Posterior vena cava (tissue), 2 donors: ENCODE measurements at regions not wholly inside any gene's neighbourhood (a gene's known extent, or its start where the extent isn't known, plus 50 kb on each side); places are given as distances from the start of the nearest gene placed in this dataset.

Source experiments
- DNase-seq: peaks from one replicate; pipeline ENCODE4 v3.0.0-alpha.2; 2020; ENCODE audit warnings: low spot score
- intact Hi-C, 2 donors: fragments of 100-400 bp; cut with DNase I; formaldehyde crosslinking; loops; one replicate each; pipeline versions ENCODE4 v1.14.1 to v1.14.2; 2022 to 2023
- donor health status: DM: yes; HTN: yes; CAD: no.
- donor health status: DM: yes; HTN: yes; CAD: no.

DNA sequence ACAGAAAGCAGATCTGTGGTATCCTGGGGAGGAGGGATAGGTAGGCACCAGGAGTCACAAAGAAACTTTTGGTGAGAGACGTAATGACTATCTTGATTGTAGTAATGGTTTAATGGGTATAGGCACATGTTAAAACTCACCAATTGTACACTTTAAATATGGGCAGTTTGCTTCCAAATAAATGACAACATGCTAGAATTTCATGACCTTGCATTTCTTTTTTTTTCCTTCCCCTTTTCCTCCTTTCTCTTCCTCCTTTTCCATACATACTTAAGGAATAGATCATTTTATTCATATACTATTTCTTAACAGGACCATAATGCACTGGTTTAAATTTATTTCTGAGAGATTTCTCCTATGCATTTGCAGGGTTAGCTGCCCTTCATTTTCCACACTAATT lies 341.8 kb downstream of the TMEM182 start:
- intact Hi-C loops: no loop called here
- DNase-seq: no peak

DNA sequence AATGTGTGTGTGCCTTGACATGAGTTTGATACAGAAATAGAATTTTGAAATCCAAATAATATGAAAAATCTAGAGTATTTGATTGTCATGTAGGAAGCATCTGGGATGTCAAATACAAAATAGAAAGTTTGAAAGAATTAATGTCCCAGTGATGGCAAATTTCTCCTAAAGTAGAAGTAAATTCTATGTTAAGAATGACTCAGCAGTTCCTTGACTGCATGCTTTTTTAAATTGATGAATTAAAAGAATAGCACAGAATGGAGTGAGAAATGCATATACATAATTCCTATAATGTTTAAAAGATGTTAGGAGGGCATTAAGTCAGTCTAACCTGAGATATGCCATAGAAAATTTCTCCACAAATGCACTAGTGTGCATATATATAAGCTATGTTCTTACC lies 357.5 kb downstream of the TMEM182 start:
- no peak for DNase-seq
- intact Hi-C loops: no loop called here

DNA sequence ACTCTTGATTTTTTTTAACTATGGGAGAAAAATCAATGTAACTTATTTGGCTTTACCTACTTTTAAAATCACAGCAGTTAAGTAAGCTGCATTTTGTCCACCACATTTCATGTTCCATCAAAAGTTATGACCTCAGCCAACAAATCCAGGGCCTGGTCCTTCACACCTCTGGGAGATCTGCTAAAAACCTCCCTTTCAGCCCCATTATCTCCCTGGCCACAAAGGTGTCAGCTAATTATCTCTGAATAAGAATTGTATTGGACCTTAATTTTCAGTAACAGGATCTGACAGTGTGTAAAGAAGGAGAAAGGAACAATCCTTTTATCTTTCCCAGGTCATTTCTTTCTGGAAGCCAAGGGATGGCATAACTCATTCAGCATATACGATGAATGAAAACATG lies 359.3 kb downstream of the TMEM182 start:
- no peak for DNase-seq
- intact Hi-C loops: no loop called here

DNA sequence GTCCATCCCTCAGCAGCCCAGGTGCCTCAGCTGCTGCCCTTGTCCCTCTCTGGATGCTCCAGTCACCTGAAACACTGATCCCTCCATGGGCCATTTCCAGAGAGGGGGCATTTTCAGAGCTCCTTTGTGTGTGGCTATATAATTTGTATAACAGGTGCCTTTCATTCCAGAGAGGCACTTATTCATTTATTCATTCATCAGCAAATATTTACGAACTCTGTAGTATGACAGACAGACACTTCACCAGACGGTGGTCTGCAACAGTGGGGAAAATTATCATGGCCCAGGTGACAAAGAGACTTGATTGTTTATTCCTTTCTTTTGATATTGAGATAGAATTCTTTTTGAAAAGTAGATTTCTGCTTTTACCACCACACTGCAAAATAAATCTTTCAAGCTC lies 361.7 kb downstream of the TMEM182 start:
- intact Hi-C loops: no loop called here
- no peak for DNase-seq

DNA sequence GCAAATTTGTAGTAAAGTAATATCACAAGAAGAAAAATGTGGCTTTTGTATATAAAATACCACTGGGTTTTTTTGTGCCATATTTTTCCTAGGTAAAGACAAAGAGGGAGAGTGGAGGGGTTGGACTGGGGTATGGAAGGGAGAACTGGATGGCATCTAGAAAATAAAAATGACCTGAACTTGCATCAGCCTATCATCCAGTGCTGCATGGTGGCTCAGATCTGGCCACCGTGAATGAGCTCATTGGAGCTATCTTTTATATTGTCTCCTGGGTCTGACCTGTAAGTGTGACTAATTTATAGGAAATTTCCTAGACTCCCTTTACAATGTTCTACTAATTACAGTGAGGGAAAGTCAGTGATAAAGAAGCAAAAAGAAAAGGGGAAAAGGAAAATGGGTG lies 369.0 kb downstream of the TMEM182 start:
- intact Hi-C loops: no loop called here
- no peak for DNase-seq

DNA sequence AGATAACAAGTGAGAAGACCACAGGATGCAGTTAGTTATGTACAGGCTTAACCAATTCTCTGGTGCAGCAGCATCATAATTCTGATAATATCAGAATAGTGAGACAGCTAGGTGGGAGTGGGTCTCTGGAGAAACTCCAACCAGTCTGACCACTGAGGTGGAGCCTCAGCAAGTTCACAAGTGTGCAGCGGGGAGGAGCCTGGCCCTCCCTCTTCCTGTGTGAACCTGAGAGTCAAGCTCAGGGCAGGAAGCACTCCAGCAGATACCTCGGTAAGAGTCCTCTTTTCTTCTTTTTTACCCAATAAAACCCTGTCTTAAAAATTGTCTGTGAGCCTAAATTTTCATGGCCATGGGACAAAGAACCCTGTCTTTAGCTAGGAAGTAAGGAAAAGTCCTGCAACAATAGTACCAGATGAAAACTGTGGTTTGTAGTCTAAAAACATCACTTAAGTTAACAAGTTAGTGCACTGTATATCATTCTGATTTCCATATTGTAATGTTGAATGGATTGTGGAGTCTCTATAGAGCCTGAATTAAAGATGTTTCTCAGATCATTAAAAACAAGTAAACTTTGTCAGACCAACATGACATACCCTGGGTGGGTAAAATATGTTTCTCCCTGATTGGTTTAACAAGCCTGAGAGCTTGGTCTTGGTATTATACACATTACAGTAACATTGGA lies 370.8 kb downstream of the TMEM182 start:
- DNase-seq: no peak
- intact Hi-C loops: no loop called here

DNA sequence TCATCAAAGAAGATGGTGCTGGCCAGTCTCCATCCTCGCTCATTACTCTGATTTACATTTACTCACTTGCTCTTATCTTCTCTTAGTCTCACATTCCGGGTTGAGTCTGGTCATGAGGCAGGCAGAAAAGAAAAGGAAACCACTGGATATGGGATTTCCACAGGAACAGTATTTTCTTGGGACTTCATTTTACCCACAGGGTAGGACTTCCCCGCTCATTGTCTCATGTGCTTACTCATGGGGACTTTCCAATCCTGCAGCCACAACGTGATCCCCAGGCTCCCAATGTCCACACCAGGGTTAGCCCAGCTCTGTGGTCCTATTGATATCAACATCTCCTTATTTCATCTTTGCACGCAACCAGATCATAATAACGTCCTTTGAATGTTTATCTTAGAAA lies 373.8 kb downstream of the TMEM182 start:
- DNase-seq: no peak
- intact Hi-C loops: no loop called here

DNA sequence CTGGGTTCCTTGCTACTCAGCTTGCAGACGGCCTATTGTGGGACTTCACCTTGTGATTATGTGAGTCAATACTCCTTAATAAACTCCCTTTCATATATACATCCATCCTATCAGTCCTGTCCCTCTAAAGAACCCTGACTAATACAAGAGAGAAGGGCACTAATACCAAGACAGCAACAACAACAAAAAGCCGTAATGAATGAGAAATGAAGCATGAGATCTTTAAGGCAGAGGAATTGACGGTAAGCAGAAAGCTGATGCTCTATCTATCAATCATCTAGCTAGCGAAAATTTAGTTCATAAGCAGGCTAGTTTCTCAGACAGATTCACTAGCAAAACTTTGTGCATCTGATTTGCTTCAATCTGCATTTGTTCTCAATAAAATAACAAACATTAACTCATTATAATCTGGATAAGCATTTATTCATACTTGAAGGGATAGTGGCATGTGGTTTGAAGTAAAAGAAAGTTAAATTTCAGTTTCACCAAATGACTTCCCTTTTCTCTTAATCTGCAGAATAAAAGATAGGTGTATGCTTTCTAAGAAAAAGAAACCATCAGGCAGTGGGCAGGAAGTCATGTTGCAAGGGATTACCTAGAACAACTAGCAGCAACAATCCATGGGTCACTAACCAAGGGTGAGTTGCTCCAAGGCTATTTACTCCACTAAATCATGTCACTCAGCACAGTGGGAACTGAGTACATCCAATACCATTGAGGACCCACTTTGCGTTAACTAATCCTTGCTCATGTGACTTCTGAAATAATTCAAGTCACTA lies 376.5 kb downstream of the TMEM182 start:
- intact Hi-C loops: no loop called here
- no peak for DNase-seq

DNA sequence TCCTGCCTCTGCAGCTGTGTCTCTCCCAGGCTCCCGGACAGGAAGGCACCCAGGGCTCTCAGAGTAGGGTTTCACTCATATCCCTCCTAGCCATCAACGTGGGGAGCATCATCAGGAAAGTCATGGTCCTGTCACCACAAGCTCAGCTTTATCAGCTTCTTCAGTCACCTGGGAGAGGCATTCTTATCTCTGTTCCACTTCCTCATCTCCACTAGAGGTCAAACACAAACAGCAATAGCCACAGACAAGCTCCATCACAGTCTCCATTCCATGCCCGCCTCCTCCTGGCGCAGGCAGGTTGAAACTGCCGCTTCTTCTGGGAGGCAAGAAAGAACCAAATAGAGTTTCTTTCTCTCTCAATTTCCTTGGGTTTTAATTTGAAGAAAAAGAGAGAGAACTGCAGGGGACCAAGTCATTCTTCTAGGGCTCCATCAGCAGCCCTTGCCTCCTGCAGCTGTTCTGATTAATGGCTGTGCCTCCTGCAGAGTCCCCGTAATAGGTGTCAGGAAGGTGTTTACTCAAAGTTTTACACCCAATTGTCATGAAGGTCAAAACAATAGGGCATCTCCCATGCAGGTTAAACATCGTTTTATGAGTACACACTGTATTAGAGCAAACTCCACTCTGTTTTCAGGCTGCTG lies 377.9 kb downstream of the TMEM182 start:
- intact Hi-C loops: no loop called here
- DNase-seq: no peak

DNA sequence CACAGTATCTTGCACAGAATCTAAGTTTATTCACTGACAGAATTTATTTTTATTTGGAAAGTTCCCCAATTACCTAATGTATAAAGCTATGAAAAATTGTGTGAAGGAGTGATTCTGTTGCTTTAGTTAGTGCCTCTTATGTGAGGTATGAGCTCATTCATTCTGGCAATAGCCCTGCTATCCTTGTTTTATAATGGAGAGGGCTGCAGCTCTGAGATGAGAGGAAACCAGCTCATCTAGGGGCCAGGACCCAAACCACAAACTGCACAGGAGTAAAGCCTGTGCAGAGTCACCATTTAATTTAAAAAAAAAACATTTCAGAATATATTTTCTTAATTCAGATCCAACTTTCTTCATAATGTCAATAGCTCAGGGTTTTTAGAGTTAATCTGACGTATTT lies 383.0 kb downstream of the TMEM182 start:
- no peak for DNase-seq
- intact Hi-C loops: loop anchor here in 1 of 2 donors (1.0 kb wide), 1 partner anchor 7 kb away; no protein-coding TSS in a partner anchor

DNA sequence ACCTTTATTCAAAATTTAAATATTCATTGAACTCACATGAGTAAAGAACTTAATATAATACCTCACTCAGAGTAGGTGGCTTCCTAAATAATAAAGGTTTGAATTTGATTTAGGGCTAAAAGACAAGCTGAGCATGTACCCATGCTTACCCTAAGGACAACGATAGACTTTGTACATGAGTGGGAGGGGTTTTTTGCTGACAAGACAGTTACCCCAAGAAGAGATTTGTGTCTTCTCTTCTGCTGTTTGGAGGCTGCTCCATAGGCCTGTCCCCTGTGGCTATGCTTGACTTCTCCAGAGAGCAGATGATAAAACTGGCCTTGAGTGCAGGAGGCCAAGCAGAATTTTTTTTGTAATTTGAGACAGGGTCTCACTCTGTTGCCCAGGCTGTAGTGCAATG lies 383.9 kb downstream of the TMEM182 start:
- intact Hi-C loops: no loop called here

DNA sequence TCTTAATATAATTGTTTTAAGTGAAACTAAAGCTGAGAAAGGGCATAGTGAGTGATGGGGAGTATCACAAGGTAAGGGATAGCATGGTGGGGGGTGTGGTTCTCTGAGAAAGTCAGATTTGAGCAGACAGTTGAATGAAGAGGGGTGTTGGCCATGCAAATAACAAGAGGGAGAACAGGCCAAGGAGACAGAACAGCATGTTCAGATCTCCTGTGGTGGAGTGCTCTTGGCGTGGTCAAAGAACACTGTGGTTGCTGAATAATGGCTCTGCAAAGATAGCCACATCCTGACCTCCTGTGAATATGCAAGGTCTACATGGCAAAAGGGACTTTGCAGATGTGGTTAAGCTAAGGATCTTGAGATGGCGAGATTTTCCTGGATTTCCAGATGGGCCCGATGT lies 389.2 kb downstream of the TMEM182 start:
- no peak for DNase-seq
- intact Hi-C loops: no loop called here

More for the DNA sequence above, 383.9 kb downstream of the TMEM182 start:
- DNase-seq: no peak

DNA sequence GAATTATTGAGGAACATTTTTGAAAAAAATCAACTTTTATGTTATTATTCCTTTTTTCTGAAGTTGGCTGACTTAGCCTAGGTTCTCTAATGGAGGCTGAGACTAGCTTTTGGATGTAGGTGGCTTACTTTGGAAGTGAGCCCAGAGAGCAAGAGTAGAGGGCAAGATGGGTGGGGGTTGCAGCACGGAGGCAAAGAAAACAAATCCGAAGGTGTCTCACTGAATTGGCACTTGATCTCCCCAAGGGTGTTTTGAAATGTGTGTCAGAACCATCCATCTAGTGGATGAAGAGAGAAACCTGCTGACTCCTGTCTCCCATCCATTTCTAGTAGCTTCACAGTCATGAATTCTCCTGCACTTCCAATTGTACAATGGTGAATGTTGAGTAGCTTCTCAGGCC lies 390.7 kb downstream of the TMEM182 start:
- intact Hi-C loops: loop anchor here in 1 of 2 donors (1.0 kb wide), 1 partner anchor 8 kb away; no protein-coding TSS in a partner anchor
- no peak for DNase-seq

DNA sequence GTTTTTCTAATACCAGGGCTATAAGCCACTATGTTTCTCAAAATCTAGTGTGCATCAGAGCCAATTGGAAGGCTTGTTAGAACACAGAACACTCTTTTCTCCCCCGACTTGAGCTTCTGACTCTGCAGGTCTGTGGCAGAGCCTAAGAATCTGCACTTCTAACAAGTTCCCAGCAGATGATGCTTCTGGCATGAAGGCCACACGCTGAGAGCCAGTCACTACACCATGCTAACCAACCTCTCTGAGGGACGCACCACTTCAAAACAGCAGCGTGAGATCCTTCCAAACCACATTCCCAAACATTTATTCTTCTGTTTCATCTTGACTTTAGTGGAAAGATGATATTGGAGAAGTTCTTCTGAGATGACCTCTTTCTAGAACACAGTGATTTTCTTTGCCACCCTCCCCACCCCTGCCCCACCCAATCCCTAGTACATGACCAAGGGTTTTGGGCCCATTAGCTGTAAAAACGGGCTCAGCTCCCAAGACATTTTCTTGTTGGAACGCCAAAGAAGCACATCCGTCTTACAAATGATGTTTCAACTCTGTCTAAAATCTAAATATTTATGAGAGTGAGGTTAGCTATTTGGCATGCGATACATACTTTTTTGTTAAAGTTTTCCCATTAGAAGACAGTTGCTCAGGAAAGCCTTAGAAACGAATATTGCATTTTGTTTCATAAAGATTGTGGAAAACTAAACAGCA lies 391.9 kb downstream of the TMEM182 start:
- no peak for DNase-seq
- intact Hi-C loops: no loop called here

DNA sequence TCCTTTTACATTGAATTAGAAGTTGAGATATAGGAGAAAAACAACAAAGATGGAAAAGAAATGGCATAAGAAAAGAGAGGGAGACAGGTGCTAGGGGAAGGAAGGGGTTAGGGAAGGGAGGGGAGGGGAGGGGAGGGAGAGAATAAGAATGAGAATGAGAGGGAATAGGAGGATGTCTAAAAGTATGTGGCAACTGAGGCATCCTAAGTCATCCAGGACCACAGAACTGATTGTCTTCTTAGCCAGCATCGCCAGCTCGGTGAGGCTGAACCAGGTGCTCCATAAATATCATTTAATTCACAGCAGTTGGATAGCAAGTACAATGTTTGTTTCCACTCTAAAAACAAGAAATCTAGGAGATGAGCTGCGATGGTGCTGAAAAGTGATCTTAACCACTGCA lies 393.5 kb downstream of the TMEM182 start:
- no peak for DNase-seq
- intact Hi-C loops: no loop called here

DNA sequence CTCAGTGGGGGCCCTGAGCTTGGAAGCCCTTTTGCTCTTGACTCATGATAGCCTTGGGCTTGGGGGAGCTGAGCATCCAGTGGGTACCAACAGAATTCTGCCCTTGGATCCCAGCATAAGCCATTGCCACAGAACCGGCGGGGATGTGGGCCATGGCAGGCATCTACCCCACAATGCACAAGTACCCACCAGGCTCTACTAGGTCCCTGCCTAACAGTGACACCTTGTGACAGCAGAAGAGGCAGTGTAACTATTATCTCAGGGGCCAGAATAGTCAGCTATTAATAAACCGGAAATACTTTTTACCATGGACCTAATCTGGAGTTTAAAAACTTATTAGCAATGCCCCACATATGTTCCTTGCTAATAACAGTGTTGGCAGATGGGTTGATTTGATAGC lies 397.2 kb downstream of the TMEM182 start:
- no peak for DNase-seq
- intact Hi-C loops: no loop called here

DNA sequence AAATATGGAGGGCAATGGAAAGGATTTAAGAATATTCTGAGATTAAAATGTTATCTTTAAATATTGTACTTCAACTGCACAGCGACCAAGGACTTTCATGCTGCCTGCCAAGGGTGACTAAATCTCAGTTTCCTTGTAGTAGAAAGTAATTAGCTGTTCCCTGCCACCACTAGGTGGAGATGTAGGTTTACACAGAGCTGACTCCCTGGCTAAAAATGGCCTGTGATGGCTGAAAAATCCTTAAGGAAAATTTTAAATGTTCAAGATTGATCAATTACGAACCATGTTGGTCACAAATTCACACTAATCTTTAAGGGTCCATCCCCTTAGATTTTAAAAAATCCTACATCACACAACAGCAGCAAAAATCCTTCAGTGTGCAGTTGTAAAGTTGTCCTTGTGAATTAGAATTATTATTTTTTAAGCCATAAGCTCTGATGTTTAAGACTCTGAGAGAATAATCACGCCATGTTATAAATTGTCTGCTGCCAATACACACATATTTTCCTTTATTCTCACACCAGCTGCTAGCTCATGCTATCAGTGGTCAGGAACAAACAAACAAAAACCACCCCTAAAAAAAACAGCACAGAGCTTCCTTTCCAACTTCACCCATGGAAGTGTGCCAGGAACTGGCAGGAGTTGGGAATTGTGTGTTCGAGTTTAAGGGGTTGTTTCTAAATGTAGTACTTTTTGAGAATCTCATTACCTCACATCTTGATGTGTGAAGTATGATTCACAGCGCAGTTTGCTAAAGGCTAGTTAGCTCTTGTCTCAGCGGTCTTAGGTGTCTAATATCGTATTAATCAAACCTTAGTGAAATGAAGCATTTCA lies 399.8 kb downstream of the TMEM182 start:
- intact Hi-C loops: no loop called here
- DNase-seq: no peak

DNA sequence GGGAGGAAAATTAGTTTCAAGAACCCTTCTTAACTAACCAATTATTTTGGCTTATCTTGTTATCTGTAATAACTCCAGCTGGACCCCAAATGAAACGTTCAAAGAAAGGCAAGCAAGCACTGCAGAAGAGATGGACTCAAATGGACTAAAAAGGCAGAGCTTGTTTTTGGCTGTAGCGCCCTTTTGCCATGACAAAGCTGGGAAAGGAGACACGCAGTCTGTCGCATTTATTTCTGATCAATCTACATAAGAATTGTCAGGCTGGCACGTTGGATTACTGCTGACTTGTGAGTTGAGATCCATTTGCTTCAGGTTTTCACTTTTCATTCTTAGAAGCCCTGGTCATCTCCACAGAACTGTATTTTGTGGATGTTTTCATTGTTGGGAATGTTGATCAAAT lies 402.9 kb downstream of the TMEM182 start:
- intact Hi-C loops: no loop called here
- DNase-seq: no peak

DNA sequence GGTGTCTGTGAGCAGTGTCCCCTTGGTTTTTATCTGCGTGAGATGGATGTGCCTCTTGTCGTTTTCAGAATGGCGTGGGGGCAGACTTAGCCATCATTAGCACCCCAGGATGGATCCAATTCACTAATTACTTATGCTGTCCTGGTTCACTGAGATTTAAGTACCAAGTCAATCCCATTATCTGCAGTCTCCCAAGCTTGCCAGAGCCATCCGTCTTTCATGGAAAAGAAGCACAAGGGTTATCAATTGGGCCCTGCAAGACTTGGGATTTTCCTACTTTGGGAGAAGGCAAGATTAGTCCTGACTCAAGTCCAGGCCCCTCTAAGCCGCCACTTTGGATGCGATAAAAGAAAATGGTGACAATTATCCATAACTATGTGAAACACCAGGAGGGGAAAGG lies 404.0 kb downstream of the TMEM182 start:
- intact Hi-C loops: no loop called here

More for the DNA sequence above, 404.0 kb downstream of the TMEM182 start:
- DNase-seq: no peak
